Activated gamma-delta T cell treated with Interleukin-2 at 50 U/mL for 16 hours (primary cell): ENCODE measurements at regions not wholly inside any gene's neighbourhood (a gene's known extent, or its start where the extent isn't known, plus 50 kb on each side); places are given as distances from the start of the nearest gene placed in this dataset.
"Not testable (repeated sequence)": the region's sequence is repeated elsewhere in the genome, so short reads cannot be mapped to it uniquely, and the experiment has no call there.

ENCODE experiments used
- DNase-seq: peaks from one replicate; pipeline ENCODE4 v3.0.0-alpha.2; 2020

DNA sequence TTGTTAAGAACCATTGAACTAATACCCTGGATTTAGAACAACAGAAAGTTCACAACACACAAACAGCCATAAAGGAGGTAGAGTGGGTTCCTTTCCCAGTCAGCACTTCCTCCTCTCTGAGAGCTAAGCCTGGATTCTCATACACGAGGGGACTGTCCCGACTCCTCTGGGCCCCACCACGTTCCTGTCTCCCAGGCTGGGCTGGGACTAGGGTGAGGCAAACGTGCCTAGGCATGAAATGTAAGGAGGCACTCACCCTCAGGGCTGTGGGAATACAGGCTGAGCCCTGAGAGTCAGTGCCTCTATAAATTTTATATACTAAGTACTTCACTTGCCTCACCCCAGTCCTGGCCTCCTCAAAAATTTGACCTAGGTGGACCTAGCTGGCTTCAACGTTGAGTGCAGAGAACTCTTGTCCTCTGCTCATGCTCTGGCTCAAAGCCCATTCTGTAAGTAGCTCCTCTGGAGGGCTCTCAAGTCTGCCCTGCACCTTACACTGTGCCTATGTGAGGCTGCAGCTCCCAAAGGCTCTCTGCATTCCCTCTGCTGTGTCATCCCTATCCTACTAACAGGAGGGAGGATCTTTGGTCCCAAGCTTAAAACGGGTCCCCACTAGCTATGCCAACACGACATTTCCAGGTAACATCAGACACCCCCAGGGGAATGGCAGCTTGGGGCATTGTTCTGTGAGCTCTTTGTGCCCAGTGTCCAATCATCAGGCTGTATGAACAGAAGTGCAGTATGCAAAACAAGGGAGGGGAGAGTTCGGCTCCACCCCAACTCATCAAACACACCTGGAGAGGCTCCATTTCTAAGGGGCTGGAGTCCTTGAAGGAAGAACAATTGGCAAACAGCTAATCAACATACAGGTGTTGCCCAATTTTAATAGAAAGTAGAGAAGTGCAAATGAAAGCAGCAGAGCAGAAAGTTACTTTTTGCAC lies 233.2 kb downstream of the RPLP1 start:
- DNase-seq = no peak

DNA sequence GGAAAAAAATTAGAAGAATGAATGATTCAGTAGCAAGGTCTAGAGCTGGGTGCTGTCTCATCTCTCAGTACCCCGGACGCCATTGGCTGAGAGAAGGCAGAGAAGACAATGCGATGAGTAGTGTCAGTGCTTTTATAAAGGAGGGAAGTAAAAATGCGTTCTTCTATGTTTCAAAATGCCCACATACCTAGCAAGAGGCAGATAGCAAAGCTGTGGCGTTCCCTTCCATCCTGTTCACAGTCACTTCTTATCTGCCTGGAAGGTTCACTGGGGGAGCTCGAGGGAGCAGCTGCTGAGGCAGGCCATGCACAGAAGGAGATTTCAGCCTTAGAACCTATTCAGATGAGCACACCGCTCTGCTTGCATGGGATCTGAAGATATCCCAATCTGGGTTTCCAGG lies 234.0 kb downstream of the RPLP1 start:
- no peak for DNase-seq

DNA sequence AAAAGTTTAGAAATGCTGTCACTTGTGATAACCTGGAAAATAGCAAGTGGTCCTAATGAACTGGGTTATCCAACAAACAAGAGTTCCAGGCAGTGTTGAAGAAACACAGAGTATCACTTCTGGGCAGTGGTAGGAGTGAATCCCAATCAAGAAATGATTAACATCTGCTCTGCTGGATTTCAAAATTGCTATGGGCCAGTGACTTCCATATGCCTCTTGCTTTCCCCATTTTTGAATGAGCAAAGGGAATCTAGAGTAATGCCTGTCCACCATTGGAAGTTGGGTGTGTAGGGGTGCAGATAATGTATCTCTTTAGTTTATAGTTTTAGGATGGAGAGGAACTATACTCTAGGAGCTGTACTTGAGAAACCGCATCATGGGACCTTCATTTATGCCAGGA lies 236.5 kb downstream of the RPLP1 start:
- DNase-seq = no peak

DNA sequence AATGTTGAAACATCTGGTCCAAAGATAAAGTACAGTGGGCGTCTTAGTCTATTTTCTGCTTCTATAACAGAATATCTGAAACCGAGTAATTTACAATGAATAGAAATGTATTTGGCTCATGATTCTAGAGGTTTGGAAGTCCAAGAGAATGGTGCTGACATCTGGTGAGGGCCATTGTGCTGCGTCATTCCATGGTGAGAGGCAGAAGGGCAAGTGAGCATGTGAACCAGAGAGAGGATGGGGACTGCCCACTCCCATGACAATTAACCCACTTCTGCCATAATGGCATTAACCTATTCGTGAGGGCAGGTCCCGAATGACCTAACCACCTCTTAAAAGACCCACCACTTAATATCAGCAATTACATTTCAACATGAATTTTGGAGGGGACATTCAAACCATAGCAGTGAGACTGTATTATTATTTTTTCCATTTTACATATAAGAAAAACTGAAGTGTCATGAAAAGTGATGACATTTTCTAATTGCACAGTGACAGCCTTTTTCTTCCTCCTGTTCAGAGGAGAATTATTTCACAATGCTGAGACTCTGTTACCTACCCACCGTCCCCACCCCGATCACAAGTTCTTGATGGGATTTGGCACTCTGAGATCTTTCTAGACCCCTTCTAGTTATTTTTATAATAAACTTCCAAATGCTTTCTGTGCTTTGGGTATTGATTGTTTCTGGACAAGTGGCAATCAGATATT lies 238.8 kb downstream of the RPLP1 start:
- DNase-seq = no peak

DNA sequence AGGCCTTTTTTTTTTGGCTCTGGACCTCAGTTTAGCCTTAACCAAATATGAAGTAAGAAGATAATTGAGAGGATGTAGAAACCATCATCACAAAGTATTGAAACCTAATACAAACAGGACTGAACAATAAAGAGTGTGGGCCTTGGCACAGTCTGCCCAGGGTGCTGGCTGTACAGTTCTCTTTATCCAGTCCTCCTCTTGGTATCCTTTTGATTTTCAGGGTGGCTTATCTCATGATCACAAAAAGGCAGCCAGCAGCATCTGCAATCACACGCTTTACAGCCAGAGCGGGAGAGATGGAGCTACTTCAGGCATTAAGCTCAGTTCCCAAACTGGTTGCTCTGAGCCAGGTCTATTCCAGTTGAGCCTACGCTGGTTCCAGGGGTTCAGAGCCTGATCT lies 239.7 kb downstream of the RPLP1 start:
- no peak for DNase-seq

DNA sequence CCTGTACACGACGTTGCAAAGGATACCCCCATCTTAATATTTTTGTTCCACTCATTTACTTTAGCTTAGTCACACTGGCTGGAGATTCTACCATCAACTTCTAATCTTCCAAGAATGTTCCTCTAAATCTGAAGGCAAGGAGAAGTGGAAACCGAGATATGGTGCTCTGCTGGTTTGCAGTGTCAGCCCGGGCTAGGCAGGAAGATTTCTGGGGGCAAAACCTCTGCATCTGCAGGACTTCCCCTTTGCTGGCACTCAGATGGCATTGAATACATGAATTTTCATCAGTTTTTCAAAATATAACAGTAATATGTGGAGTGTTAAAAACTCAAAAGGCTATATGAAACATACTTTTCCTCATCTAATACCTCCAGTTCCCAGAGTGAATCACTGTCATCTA lies 240.4 kb downstream of the RPLP1 start:
- DNase-seq = no peak

DNA sequence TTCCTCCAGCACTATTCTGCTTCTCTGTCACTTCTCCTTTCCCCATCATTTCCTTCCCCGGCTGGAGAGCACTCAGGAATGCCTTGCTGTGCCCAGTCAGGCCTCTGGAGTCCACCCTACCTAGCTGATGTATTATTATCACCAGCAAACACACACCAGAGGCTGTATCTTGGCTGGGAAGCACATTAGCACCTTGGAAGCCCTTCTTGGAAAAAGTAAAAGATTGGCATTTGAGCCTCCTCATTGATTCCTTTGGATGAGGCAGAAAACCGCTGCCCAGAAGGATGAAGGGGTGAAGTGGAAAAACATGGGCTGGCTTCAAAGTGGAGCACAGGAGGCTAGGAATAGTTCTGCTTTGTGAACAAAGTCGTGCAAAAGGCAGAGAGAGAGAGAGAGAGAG lies 244.3 kb downstream of the RPLP1 start:
- no peak for DNase-seq

DNA sequence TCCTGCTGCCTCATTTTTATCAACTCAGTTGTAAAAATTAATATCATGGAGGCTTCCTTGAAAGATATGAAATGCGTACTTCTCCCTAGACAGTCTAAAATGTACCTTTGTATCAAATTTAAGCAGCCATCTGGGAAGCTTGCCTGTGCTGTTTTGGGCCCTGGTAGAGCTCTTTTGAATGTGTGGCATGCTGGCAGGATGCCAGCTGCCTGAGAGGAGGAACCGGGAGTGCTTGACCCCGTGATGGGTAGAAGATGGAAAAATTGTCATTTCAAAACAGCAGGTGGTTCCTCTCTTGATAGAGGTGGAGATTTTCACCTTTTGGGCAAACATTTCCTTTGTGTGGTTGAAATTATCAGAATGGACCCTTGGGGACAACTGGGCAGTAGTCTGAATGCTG lies 245.3 kb downstream of the RPLP1 start:
- DNase-seq = no peak

DNA sequence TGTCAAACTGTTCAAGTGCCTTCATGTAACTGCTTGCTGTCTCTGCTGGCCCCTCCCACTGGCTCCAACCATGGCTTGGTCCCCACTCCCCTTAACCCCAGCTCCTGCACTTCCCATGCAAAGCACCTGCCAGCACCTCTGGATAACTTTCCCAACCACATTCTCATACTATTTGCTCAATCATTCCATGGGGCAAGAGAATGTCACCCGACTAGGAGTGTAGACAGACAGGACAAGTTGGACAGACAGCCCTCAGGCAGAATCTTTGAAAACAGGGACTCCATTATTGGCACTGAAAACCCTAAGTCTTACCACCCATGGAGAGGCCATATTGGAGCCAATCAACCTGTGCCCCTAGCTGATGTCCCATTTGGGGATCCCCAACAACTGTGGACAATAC lies 246.5 kb downstream of the RPLP1 start:
- DNase-seq = no peak

DNA sequence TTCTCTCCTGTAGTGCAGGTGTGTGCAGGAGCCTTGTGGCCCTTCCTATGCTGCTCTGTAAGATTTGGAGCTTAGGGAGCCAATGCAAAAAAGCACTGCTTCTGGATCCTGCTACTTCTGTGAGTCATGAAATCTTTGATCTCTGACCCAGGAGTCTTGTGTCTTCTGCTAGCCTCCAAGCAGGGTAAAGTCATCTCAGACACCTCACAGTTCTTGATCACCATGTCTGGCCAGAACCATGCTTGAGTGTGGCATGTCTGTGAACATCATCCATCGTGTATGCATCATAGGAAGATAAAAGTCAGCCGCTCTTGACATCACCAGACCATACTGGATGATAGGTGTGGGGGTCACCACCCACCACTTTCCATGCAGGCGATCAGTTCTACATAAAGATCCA lies 247.8 kb downstream of the RPLP1 start:
- DNase-seq = no peak

DNA sequence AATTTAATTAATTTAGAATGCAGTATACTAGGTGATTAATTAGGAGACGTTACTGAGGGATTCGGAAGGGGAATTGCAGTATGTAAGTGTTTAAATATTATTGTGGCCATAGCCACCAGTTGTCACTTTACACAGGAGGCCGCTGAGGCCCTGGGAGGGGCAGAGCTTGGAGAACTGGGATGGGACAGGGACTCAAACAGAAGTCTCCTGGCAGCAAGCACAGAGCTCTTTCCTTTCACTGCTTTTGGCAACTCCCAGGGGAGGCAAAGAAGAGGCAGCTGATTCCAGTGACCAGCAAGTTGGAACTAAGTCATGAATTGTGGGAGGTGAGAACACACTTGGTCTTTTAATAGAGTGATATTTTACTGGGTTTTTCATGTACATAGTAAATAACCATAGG lies 248.6 kb downstream of the RPLP1 start:
- DNase-seq = no peak

DNA sequence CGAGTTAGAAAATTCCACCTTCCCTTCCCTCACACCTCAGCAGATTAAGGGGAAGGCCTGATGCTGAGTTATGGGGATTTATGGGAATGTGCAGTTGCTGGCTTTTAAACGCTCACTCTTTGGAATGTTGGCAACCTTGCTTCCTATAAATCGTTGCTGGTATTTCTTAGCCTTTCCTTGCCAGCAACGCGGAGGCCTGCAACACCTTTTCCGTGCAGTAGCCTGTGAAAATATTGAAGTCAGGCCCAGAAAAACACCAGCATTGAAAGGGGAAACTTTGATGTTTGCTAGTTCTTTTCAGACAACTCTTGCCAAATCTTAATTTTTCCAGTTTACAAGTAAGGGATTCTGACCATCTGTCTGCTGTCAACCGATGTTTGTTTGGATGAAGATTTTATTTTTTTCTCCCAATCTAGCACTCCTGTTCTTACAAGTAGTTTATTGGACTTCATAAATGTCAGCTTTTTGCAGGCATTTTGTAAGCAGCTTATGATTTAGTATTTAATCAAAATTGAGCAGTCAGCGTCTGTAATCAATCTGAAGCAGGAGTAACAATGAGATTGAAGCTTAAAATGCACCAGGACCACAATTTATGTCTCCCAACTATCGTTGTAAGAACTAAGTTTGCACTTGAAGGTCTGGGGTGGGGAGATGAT lies 251.0 kb downstream of the RPLP1 start:
- DNase-seq = no peak

DNA sequence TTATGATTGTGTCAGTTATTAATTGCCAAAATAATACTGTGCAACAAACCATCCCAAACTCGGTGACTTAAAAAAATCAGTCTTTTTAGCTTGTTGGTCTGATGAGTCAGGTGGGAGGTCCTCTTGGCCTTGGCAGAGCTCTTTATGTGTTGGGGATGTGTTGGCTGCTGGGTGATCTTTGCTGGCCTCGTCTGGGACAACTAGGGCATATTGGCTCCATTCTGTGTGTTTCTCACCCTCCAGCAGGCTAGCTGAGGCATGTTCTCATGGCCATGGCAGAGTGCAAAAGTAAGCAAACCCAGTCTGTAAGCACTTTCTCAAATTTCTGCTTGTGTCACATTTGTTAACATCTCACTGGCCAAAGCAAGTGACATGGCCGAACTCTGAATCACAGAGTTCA lies 251.6 kb downstream of the RPLP1 start:
- no peak for DNase-seq

DNA sequence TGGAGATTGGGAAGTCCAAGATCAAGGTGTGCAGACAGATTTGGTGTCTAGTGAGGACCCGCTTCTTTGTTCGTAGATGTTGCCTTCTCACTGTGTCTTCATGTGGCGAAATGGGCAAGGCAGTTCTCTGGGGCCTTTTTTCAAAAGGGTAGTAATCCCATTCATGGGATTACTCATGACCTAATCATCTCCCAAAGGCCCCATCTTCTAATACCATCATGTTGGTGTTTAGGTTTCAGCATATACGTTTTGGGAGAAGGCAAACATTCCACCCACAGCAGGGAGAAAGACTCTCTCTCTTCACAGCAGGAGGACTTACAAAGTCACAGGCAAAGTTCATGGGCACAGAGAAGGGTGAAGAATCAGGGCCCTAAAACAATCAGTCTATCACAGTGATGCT lies 252.1 kb downstream of the RPLP1 start:
- no peak for DNase-seq

DNA sequence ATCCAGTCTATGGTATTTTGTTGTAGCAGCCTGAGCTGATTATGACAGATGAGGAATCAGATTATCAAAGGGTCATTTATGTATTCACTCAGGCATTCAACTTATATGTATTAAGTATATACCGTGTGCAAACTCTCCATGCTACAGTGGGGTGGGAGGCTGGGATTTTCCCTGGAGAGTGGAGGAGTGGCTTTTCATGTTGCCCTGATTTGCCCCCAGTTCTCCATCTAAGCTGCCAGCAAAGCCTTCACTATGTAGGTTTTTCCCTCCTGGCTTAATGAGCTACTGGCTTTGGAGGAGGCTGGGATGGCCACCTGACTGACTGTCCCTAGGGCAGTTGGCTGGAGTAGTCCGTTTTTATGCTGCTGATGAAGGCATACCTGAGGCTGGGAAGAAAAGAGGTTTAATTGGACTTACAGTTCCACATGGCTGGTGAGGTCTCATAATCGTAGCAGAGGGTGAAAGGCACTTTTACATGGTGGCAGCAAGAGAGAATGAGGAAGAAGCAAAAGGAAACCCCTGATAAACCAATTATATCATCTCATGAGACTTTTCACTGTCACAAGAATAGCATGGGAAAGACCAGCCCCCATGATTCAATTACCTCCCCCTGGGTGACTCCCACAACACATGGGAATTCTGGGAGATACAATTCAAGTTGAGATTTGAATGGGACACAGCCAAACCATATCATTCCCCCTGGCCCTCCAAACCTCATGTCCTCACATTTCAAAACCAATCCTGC lies 253.9 kb downstream of the RPLP1 start:
- DNase-seq = no peak

DNA sequence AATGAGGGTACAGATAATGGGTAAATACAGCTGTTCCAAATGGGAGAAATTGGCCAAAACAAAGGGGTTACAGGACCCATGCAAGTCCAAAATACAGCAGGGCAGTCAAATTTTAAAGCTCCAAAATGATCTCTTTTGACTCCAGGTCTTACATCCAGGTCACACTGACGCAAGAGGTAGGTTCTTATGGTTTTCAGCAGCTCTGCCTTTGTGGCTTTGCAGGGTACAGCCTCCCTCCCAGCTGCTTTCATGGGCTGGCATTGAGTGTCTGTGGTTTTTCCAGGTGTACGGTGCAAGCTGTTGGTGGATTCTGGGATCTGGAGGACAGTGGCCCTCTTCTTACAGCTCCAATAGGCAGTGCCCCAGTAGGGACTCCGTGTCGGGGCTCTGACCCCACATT lies 254.6 kb downstream of the RPLP1 start:
- DNase-seq = not testable (repeated sequence)

DNA sequence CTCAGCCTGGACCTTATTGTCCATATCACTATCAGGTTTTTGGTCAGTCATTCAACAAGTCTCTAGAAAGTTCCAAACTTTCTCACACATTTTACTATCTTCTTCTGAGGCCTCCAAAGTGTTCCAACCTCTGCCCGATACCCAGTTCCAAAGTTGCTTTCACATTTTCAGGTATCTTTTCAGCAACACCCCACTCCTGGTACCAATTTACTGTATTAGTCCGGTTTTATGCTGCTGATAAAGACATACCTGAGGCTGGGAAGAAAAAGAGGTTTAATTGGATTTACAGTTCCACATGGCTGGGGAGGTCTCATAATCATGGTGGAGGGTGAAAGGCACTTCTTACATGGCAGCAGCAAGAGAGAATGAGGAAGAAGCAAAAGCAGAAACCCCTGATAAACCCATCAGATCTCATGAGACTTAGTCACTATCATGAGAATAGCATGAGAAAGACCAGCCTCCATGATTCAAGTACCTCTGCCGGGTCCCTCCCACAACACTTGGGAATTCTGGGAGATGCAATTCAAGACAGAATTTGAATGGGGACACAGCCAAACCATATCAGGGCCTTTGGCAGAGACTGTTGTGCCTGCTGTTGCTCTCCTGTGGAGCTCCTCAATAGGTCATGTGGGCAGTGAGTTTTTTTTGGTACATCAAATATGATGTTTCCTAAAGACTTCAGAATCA lies 256.0 kb downstream of the RPLP1 start:
- not testable (repeated sequence) for DNase-seq

DNA sequence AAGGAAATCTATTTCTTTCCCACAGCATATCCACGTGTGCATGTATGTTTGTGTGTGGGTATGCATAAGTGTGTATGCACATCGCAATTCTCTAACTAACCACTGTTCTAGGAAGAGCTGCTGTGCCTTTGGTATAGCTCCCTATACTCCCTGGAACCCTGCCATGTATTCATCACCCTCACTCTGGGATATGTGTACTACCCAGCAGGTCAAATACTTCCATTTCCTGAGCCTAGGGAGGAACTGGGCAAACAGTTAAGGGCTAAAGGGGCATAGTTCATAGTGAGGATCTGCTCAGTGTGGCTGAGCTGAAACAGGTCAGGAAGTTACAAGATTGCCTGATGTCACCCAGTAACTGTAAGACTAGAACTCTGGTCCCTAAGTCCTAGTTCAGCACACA lies 260.4 kb downstream of the RPLP1 start:
- DNase-seq = no peak

DNA sequence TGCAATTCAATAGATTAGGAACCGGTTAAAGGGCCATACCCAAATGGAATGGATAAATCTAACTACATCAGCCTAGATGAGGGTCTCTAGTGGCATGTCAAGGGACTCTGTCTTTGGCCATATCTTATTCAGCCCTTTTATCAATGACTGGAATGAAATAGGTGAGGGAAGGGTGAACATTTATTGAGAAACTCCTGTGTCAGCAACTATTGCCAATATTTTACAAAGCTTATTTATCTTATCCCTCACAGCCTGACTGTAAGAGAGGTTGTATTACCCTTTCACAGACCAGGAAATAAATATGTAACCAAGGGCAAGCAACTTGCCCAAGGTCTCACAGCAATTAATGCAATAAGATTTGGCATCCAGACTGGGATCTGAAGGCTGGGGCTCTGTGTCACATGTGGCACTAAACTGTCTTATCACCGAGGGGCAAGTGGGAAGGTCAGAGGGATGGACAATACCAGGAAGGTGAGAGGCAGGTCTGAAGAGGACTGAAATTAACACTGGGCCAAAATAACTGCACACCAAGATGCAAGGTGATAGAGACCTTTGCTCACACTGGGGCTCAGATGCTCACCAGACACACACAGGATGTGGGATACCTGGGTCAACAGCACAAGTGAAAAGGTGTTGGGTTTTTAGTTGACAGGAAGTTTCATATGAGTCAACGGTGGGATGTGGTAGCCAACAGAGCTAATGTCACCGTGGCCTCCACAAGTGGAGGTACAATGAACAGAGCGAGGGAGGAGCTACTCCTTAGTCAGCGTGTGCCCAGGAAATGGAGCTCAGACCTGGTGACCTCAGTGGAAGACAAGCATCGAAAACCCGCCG lies 261.3 kb downstream of the RPLP1 start:
- peak; percentile 77 for DNase-seq

DNA sequence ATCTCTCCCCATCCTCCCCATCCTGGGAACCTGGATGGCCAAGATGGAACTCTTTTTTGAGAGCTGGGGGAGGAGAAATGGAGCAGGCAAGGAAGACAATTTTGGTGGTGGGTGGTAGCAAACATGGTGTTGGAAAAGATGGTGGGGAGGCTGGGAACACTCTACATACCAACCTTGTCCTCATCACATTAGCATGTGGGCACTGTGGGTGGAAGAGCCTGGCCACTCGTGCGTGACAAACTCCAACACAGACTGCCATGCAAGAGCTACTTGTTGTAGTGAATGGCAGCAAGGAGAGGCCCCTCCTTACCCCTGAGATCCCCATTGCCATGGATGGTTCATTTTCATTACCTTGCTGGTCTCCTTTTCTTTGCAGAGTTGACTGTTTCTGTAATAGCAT lies 262.6 kb downstream of the RPLP1 start:
- DNase-seq = no peak

DNA sequence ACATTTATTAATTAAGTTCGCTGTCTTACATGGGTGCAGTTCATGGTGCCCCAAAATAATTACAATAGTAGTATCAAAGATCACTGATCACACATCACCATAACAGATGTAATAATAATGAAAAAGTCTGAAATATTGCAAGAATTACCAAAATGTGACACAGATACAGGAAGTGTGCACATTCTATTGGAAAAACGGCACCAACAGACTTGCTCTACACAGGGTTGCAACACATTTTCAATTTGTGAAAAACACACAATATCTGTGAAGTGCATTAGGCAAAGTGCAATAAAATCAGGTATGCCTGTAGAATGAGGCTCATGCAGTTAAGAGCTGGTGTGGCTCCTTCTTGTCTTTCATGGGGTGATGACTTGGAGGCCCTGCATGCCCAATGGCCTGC lies 265.8 kb downstream of the RPLP1 start:
- no peak for DNase-seq

DNA sequence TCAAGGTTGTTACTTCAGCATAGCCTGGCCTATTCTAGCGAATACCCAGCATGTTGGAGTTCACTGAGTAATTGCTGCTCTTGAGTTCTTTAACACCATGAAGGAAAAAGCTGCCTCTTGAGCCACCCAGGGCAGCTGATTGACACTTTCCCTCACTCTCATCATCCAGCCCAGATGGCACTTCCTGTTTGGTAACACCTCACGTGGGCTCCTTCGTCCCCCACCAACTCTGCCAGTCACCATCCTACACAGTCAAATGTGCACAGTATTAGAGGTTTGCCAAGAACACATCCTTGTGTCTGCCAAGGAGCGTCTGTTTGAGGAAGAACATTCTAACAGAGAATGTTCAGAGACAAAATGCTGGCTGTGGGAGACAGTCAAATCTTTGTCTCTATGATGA lies 266.3 kb downstream of the RPLP1 start:
- peak; percentile 31 for DNase-seq
